ENCODE measurements at regions not wholly inside any gene's neighbourhood (a gene's known extent, or its start where the extent isn't known, plus 50 kb on each side); places are given as distances from the start of the nearest gene placed in this dataset.

- CTCF ChIA-PET: no interaction called here
- Mint-ChIP-seq H3K36me3 (no peaks in the 10 kb centered on the region), H3K9me3 (peaks cover 9% of the 10 kb centered on the region), H3K27ac (no peak overlapping the region), H3K4me1 (no peaks in the 10 kb centered on the region), H3K4me3 (no peak overlapping the region), H3K27me3 (no peaks in the 10 kb centered on the region)
- DNase-seq: no peak
Measured at GRCh38 chr3:80040067-80040466, 272.3 kb upstream of the ROBO1 start.

GRCh38 chr3:80036176-80036575, 268.4 kb upstream of the ROBO1 start:
- H3K4me3 Mint-ChIP-seq: no peak overlapping the region
- H3K4me1 Mint-ChIP-seq: no peaks in the 10 kb centered on the region
- H3K27ac Mint-ChIP-seq: no peak overlapping the region
- DNase-seq: no peak
- H3K9me3 Mint-ChIP-seq: peaks cover 9% of the 10 kb centered on the region
- H3K27me3 Mint-ChIP-seq: no peaks in the 10 kb centered on the region
- no peaks in the 10 kb centered on the region for H3K36me3 Mint-ChIP-seq
- CTCF ChIA-PET: no interaction called here

DNA sequence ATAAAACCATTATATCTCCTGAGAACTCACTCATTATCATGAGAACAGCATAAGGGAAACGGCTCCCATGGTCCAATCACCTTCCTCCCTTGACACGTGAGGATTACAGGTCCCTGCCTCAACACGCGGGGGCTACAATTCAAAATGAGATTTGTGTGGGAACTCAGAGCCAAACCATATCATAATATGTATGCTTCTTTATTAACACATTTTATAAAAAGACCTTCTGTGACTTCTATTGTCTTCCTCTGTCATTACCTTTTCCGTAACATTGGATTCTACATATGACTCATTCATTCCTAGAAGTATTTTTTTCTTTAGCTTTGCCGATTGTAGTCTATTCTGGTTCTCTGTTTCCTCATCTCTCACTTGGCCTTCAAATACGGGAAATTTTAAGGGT, 267.2 kb upstream of the ROBO1 start:
- no peak for DNase-seq
- CTCF ChIA-PET: no interaction called here
- no peaks in the 10 kb centered on the region for H3K27me3 Mint-ChIP-seq

GRCh38 chr3:80023010-80023409, 255.2 kb upstream of the ROBO1 start:
- no peaks in the 10 kb centered on the region for H3K27me3 Mint-ChIP-seq
- H3K36me3 Mint-ChIP-seq: no peaks in the 10 kb centered on the region
- CTCF ChIA-PET: no interaction called here
- H3K27ac Mint-ChIP-seq: no peak overlapping the region
- peaks cover 4% of the 10 kb centered on the region for H3K9me3 Mint-ChIP-seq
- no peaks in the 10 kb centered on the region for H3K4me1 Mint-ChIP-seq
- DNase-seq: no peak
- no peak overlapping the region for H3K4me3 Mint-ChIP-seq

More for the DNA sequence above, 267.2 kb upstream of the ROBO1 start:
- Mint-ChIP-seq H3K36me3 (no peaks in the 10 kb centered on the region), H3K9me3 (peaks cover 9% of the 10 kb centered on the region), H3K4me3 (no peak overlapping the region), H3K4me1 (no peaks in the 10 kb centered on the region), H3K27ac (no peak overlapping the region)

DNA sequence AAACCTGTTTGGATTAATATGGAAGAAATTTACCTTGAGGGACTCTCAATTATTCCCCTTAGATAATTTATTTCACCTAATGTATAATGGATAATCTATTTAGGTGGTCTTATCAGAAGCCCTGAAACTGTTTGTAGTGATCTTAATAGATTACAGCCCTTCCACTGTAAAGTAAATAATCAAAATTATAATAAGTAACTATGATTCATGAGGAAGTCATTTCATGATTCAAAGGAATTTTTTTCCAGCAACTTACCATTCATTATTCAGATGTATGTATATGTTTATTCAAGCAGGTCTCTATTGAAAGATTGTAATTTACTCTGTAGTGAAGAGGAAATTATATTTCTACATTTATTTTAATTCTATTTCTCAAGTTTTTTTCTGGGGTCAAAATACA, 250.6 kb upstream of the ROBO1 start:
- Mint-ChIP-seq H3K4me1 (no peaks in the 10 kb centered on the region), H3K9me3 (peaks cover 4% of the 10 kb centered on the region), H3K4me3 (no peak overlapping the region), H3K27me3 (no peaks in the 10 kb centered on the region), H3K36me3 (no peaks in the 10 kb centered on the region), H3K27ac (no peak overlapping the region)
- DNase-seq: no peak
- CTCF ChIA-PET: no interaction called here

- Mint-ChIP-seq H3K4me1 (no peaks in the 10 kb centered on the region), H3K9me3 (peaks cover 4% of the 10 kb centered on the region), H3K27me3 (no peaks in the 10 kb centered on the region), H3K4me3 (no peak overlapping the region), H3K27ac (no peak overlapping the region), H3K36me3 (no peaks in the 10 kb centered on the region)
- DNase-seq: no peak
- CTCF ChIA-PET: no interaction called here
Measured at GRCh38 chr3:80017369-80017768, 249.6 kb upstream of the ROBO1 start.

DNA sequence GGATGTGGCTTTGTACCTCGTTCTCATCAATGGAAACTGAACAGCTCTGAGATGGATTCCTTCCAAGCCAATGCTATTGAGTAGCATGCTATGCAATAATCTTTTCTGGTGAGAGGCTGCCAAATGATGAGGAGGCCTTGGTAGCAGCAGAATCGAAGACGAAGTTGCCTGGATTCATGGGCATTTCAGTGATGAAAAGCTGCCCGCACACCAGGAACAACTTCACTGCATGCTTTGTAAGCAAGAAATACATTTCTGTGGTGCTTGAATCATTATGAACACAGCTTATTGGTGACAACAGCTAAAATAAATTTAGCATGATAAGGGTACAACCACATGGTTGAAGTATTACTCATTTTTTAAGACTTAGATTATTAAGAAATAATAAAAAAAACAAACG, 246.8 kb upstream of the ROBO1 start:
- H3K27me3 Mint-ChIP-seq: no peaks in the 10 kb centered on the region
- CTCF ChIA-PET: no interaction called here
- no peaks in the 10 kb centered on the region for H3K36me3 Mint-ChIP-seq
- H3K4me1 Mint-ChIP-seq: no peaks in the 10 kb centered on the region
- no peak overlapping the region for H3K4me3 Mint-ChIP-seq
- H3K27ac Mint-ChIP-seq: no peak overlapping the region
- no peaks in the 10 kb centered on the region for H3K9me3 Mint-ChIP-seq
- no peak for DNase-seq

GRCh38 chr3:80010021-80010571, 242.3 kb upstream of the ROBO1 start:
- CTCF ChIA-PET: no interaction called here
- DNase-seq: no peak
- H3K27ac Mint-ChIP-seq: no peak overlapping the region
- H3K9me3 Mint-ChIP-seq: peaks cover 7% of the 10 kb centered on the region
- no peaks in the 10 kb centered on the region for H3K27me3 Mint-ChIP-seq
- no peaks in the 10 kb centered on the region for H3K4me1 Mint-ChIP-seq
- H3K36me3 Mint-ChIP-seq: no peaks in the 10 kb centered on the region
- H3K4me3 Mint-ChIP-seq: no peak overlapping the region

DNA sequence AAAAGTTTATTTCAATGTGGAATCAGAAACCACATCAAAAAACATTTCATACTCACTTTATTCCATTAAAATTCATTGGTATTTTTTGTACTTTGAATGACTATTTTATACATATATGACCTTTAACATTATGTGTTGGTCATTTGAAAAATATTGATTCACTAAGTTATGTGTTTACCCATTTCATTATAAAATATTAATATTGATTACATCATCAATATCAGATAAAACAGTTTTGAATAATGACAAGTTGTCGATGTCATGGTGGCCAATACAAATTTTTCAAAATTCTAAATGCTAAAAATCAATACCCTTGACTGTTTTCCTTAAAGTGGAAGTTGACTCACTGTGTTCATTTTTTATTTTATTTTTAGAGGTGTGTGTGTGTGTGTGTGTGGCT, 239.7 kb upstream of the ROBO1 start:
- DNase-seq: no peak
- peaks cover 7% of the 10 kb centered on the region for H3K9me3 Mint-ChIP-seq
- no peaks in the 10 kb centered on the region for H3K27me3 Mint-ChIP-seq
- no peaks in the 10 kb centered on the region for H3K4me1 Mint-ChIP-seq
- CTCF ChIA-PET: no interaction called here
- no peaks in the 10 kb centered on the region for H3K36me3 Mint-ChIP-seq
- no peak overlapping the region for H3K4me3 Mint-ChIP-seq
- no peak overlapping the region for H3K27ac Mint-ChIP-seq

DNA sequence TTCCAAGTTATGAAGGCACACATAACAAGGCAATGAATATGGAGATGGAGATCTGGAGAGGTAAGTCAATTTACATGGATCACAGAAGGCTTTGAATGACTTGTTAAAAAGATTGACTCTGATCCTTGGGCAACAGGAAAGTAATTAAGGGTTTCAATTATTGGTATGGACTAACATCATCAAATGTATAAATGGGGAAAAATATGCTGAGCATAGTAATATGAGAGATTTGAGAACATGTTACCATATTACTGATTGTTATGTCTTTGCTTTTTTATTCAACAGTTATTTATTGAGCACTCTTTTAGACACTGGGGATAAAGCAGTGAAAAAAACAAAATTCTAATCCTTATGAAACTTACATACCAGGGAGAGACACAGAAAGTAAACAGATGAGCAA, 238.5 kb upstream of the ROBO1 start:
- no peak for DNase-seq
- H3K27ac Mint-ChIP-seq: no peak overlapping the region
- CTCF ChIA-PET: no interaction called here
- H3K4me1 Mint-ChIP-seq: no peaks in the 10 kb centered on the region
- H3K36me3 Mint-ChIP-seq: no peaks in the 10 kb centered on the region
- H3K27me3 Mint-ChIP-seq: no peaks in the 10 kb centered on the region
- H3K4me3 Mint-ChIP-seq: no peak overlapping the region
- H3K9me3 Mint-ChIP-seq: peaks cover 7% of the 10 kb centered on the region

DNA sequence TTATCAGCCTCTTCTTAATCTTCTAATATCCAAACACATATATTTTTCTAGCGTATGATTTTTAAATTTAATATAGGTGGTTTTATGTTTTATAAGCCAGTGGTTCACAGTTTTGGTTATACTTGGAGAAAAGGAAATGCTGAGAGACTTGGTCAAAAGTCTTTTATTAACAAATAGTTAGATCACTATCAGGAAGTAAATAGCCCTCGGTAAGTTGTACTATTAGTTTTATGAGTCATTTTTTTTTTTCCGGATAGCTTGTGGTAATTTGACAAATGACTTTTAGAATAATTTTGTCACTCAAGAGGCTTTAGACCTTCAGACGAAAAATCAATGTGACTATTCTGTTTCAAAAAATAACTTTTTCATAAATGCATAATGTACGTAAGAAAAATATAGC, 232.2 kb upstream of the ROBO1 start:
- peaks cover 7% of the 10 kb centered on the region for H3K9me3 Mint-ChIP-seq
- H3K27ac Mint-ChIP-seq: no peak overlapping the region
- no peak for DNase-seq
- CTCF ChIA-PET: interaction anchor here (0.6 kb wide), 1 partner anchor 156 kb away, joined by 4 read pairs; no protein-coding TSS in a partner anchor
- H3K27me3 Mint-ChIP-seq: no peaks in the 10 kb centered on the region
- H3K4me1 Mint-ChIP-seq: no peaks in the 10 kb centered on the region
- no peaks in the 10 kb centered on the region for H3K36me3 Mint-ChIP-seq
- no peak overlapping the region for H3K4me3 Mint-ChIP-seq

- Mint-ChIP-seq H3K9me3 (peaks cover 16% of the 10 kb centered on the region), H3K36me3 (no peaks in the 10 kb centered on the region), H3K27me3 (no peaks in the 10 kb centered on the region), H3K27ac (no peak overlapping the region), H3K4me1 (no peaks in the 10 kb centered on the region), H3K4me3 (no peak overlapping the region)
- CTCF ChIA-PET: no interaction called here
- no peak for DNase-seq
Measured at GRCh38 chr3:79994397-79994796, 226.6 kb upstream of the ROBO1 start.

DNA sequence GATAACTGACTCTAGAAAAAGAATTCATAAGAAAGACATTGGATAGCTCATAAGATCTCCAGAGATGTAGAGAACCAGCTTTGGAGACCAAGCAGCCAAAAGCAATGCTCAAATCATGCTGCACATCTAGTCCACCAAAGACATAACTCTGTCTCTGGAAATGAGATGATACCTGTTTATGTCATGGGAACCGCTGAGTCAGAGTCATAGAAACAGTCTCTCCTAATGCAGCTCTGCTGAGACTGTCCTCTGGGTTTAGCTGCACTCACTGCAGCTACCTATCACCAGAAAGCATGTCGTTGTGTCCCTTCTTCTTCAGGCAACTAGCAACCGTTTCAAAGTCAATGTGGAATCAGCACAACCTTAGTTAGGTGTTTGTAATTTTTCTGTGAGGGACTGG, 218.5 kb upstream of the ROBO1 start:
- Mint-ChIP-seq H3K27me3 (no peaks in the 10 kb centered on the region), H3K4me3 (no peak overlapping the region), H3K27ac (no peak overlapping the region), H3K4me1 (no peaks in the 10 kb centered on the region), H3K36me3 (no peaks in the 10 kb centered on the region), H3K9me3 (peaks cover 9% of the 10 kb centered on the region)
- CTCF ChIA-PET: no interaction called here
- DNase-seq: no peak

DNA sequence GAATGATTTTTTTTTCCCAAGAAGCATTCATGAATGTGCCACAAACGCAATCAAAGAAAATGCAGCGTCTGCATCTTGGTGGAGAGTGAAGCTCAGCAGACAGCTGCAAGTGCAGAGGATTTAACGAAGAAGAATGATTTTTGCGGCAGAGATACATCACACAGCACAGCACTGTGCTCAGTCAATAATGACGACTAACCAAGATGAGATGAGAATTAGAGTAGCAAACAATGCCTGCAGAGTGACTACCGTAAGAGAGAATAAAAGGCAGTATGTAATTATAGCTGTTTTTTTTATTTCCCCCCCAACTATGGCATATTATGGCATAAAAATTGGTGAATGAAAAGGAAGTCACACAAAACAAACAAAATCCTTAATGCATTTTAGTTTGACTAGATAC, 218.0 kb upstream of the ROBO1 start:
- no peak overlapping the region for H3K27ac Mint-ChIP-seq
- H3K9me3 Mint-ChIP-seq: peaks cover 8% of the 10 kb centered on the region
- DNase-seq: no peak
- CTCF ChIA-PET: no interaction called here
- no peaks in the 10 kb centered on the region for H3K36me3 Mint-ChIP-seq
- no peaks in the 10 kb centered on the region for H3K27me3 Mint-ChIP-seq
- H3K4me1 Mint-ChIP-seq: no peaks in the 10 kb centered on the region
- no peak overlapping the region for H3K4me3 Mint-ChIP-seq

GRCh38 chr3:79983118-79983517, 215.3 kb upstream of the ROBO1 start:
- CTCF ChIA-PET: no interaction called here

DNA sequence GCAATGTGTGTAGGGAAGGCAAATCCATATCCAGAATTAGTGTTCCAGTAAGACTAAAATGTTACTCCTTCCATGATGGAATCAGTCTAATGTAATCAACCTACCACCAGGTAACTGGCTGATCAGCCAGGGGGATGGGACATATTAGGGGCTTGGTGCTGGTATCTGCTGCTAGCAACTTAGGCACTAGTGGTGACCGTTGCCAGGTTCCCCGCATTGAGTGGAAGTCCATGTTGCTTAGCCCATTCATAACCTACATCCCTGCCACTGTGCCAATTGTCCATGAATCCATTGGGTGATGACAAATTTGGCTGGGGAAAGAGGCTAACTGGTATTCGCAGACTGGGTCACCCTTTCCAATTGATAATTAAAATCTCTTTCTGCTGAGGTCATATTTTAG, 212.2 kb upstream of the ROBO1 start:
- Mint-ChIP-seq H3K4me3 (no peak overlapping the region), H3K36me3 (no peaks in the 10 kb centered on the region), H3K27ac (no peak overlapping the region), H3K4me1 (no peaks in the 10 kb centered on the region), H3K27me3 (no peaks in the 10 kb centered on the region), H3K9me3 (peaks cover 21% of the 10 kb centered on the region)
- DNase-seq: no peak
- CTCF ChIA-PET: no interaction called here

More at GRCh38 chr3:79983118-79983517, 215.3 kb upstream of the ROBO1 start:
- H3K36me3 Mint-ChIP-seq: no peaks in the 10 kb centered on the region
- H3K4me1 Mint-ChIP-seq: no peaks in the 10 kb centered on the region
- no peak for DNase-seq
- H3K9me3 Mint-ChIP-seq: peaks cover 20% of the 10 kb centered on the region
- no peak overlapping the region for H3K4me3 Mint-ChIP-seq
- no peak overlapping the region for H3K27ac Mint-ChIP-seq
- H3K27me3 Mint-ChIP-seq: no peaks in the 10 kb centered on the region

All from activated naive CD4-positive, alpha-beta T cell treated with anti-CD3 and anti-CD28 coated beads, Interleukin-2, amount 10 ng/mL, durations not matched to agents 7 days and 5 days (primary cell).